ENCODE measurements at regions not wholly inside any gene's neighbourhood (a gene's known extent, or its start where the extent isn't known, plus 50 kb on each side); places are given as distances from the start of the nearest gene placed in this dataset.
"Not testable (repeated sequence)": the region's sequence is repeated elsewhere in the genome, so short reads cannot be mapped to it uniquely, and the experiment has no call there.

DNA sequence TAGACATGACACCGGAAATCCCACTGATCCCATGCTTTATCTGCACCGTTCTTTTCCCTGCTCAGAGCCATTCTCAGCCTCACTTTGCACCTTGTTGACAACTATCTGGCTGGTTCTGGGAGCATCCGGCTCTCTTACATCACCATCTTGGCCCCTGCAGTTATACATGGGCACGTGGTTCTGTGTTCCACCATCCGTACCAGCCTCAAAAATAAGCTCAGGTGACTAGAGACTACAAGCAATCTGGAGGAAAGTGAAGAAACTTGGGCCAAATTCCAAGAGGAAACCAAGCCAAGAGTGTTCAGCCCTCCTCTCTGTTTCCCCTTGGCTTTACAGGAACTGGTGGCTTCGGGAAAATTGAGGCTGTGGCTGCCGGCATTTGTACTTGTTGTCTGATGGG is 244.6 kb upstream of the ACVR2A start:
- 89 to 90% methylated on average over 7 of the region's 7 CpGs for WGBS, 2 donors
- no peak for DNase-seq
- H3K4me1 ChIP-seq = no peaks in the 10 kb centered on the region
- TF ChIP-seq CTCF (IDR thresholded peaks at IDR 0.05) (no peak), POLR2A (IDR thresholded peaks at IDR 0.05) (no peak)
- H3K9me3 ChIP-seq = no peaks in the 10 kb centered on the region
- no peaks in the 10 kb centered on the region for H3K27me3 ChIP-seq
- intact Hi-C loops (cut with DNase I; ENCODE audit: low total_unique reads) = no loop called here
- H3K36me3 ChIP-seq (ENCODE audit: low read depth, missing control alignments) = no peaks in the 10 kb centered on the region
- H3K27ac ChIP-seq = no peak overlapping the region
- H3K4me3 ChIP-seq = no peak overlapping the region

DNA sequence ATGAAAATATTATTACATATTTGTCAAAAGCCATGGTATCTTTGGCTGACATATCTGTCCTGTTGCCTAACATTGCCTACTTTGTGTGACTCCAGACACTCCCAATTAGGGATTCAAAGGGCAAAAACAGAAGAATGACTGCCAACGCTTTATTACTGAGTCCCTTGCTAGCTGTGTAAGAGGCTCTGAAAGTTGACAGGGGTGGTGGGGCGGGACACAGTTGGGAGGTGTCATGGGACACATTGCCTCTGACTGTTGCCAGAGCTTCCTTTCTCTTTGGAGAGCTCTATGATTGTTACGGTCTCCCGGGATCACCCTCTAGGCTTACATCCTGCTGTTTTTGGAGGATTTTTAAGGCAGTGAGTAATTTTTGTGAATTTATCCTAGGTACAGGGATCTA is 249.6 kb upstream of the ACVR2A start:
- no peak overlapping the region for H3K4me3 ChIP-seq
- TF ChIP-seq POLR2A (IDR thresholded peaks at IDR 0.05) (no peak), CTCF (IDR thresholded peaks at IDR 0.05) (no peak)
- 71 to 76% methylated on average over 4 of the region's 4 CpGs for WGBS, 2 donors
- no peak for DNase-seq
- no peaks in the 10 kb centered on the region for H3K9me3 ChIP-seq
- no peaks in the 10 kb centered on the region for H3K36me3 ChIP-seq (ENCODE audit: low read depth, missing control alignments)
- H3K4me1 ChIP-seq = no peaks in the 10 kb centered on the region
- H3K27me3 ChIP-seq = no peaks in the 10 kb centered on the region
- H3K27ac ChIP-seq = no peak overlapping the region
- intact Hi-C loops (cut with DNase I; ENCODE audit: low total_unique reads) = no loop called here

DNA sequence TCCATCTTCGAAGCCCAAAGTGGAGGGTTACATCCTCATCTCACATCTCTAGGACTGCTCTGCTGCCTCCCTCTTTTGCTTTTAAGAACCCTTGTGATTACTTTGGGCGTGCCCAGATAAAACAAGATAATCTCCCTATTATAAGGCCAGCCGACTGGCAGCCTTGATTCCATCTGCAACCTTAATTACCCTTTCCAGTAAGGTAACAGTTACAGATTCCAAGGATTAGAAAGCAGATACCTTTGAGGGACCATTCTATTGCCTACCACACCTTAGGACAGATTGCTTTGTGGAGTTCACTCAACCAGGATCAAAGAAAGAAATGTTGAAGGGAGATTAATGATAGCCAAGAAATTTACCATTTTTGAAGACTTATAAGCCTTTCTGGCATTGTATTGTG is 250.8 kb upstream of the ACVR2A start:
- no peaks in the 10 kb centered on the region for H3K4me1 ChIP-seq
- H3K9me3 ChIP-seq = no peaks in the 10 kb centered on the region
- H3K27ac ChIP-seq = no peak overlapping the region
- no peaks in the 10 kb centered on the region for H3K36me3 ChIP-seq (ENCODE audit: low read depth, missing control alignments)
- DNase-seq = no peak
- no peaks in the 10 kb centered on the region for H3K27me3 ChIP-seq
- H3K4me3 ChIP-seq = no peak overlapping the region
- TF ChIP-seq CTCF (IDR thresholded peaks at IDR 0.05) = no peak
- no peak for TF ChIP-seq POLR2A (IDR thresholded peaks at IDR 0.05)
- intact Hi-C loops (cut with DNase I; ENCODE audit: low total_unique reads) = no loop called here
- WGBS, 2 donors = 80 to 88% methylated on average over 3 of the region's 3 CpGs

DNA sequence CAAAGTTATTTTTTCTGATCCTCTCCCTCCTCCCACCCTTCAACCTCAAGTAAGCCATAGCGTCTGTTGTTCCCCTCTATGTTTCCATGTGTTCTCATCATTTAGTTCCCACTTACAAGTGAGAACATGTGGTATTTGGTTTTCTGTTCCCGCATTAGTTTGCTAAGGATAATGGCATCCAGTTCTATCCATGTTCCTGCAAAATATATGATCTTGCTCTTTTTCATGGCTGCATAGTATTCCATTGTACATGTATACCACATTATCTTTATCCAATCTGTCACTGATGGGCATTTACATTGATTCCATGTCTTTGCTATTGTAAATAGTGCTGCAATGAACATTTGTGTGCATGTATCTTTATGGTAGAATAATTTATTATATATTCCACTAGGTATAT is 252.0 kb upstream of the ACVR2A start:
- intact Hi-C loops (cut with DNase I; ENCODE audit: low total_unique reads); H3K4me1 ChIP-seq; H3K4me3 ChIP-seq; H3K9me3 ChIP-seq; H3K27ac ChIP-seq; H3K27me3 ChIP-seq; H3K36me3 ChIP-seq (ENCODE audit: low read depth, missing control alignments); DNase-seq: not testable (repeated sequence)
- 91 to 94% methylated on average over 2 of the region's 2 CpGs for WGBS, 2 donors

DNA sequence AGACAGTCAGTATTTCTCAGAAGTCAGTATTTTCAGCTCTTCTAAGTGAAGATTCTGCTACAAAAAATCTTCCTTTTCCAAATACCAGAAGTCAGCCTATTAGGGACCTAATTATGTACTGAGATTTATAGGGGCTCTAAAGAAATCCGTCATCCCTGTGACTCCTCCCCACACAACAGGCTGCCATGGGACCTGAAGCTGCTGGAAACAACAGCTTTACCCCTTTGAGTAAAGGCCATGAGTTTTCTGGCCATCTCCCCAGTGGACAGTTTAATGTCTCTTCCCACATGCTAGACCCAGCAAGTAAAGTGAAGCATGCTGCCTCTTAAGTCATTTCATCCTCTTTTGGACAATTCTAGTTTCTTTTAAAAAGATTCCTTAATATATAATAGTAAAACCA is 255.7 kb upstream of the ACVR2A start:
- TF ChIP-seq POLR2A (IDR thresholded peaks at IDR 0.05) (no peak), CTCF (IDR thresholded peaks at IDR 0.05) (no peak)
- Histone ChIP-seq H3K27ac (no peak overlapping the region), H3K27me3 (no peaks in the 10 kb centered on the region), H3K4me1 (no peaks in the 10 kb centered on the region), H3K9me3 (no peaks in the 10 kb centered on the region), H3K36me3 (ENCODE audit: low read depth, missing control alignments) (no peaks in the 10 kb centered on the region), H3K4me3 (no peak overlapping the region)
- DNase-seq = no peak
- intact Hi-C loops (cut with DNase I; ENCODE audit: low total_unique reads) = no loop called here
- 74 to 81% methylated on average over 1 of the region's 1 CpG for WGBS, 2 donors

All from testis (tissue), 2 donors.